ENCODE measurements at regions not wholly inside any gene's neighbourhood (a gene's known extent, or its start where the extent isn't known, plus 50 kb on each side); places are given as distances from the start of the nearest gene placed in this dataset.

DNA sequence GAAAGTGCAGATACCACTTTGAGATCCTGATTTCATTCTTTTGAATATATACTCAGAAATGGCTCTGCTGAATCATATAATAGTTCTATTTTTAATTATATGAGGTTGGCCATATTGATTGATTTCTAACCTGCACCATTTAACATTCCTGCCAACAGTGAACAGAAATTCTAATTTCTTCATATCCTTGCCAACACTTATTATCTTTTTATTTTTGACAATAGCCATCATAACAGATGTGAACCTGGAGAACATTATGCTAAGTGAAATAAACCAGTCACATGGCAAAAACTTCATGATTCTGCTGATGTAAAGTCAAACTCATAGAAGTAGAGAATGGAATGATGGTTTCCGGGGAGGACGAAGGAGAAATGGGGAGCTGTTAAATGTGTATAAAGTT lies 344.5 kb upstream of the CYRIA start:
- Histone ChIP-seq H3K4me1 (ENCODE audit: insufficient read depth, low read length) (no peaks in the 10 kb centered on the region), H3K9ac (ENCODE audit: low read length) (no peak overlapping the region), H2AFZ (ENCODE audit: low read depth, low read length) (no peak overlapping the region), H4K20me1 (ENCODE audit: insufficient read depth, low read length) (no peaks in the 10 kb centered on the region), H3K4me3 (ENCODE audit: insufficient read depth, low read depth, low read length) (no peak overlapping the region), H3K27ac (ENCODE audit: low read depth, low read length) (no peak overlapping the region), H3K79me2 (ENCODE audit: insufficient read depth, low read length) (no peaks in the 10 kb centered on the region), H3K4me2 (ENCODE audit: low read length) (no peak overlapping the region), H3K9me3 (ENCODE audit: insufficient read depth, low read depth, low read length) (no peaks in the 10 kb centered on the region), H3K36me3 (ENCODE audit: insufficient read depth, low read length) (no peaks in the 10 kb centered on the region), H3K27me3 (ENCODE audit: insufficient read depth, low read length) (no peaks in the 10 kb centered on the region)
- no peaks in the 10 kb centered on the region for H3K4me1 Mint-ChIP-seq (ENCODE audit: low read depth, unreplicated experiment)
- H3K27ac Mint-ChIP-seq (ENCODE audit: unreplicated experiment), result no peak overlapping the region
- FAIRE-seq (no peak), DNase-seq (ENCODE audit: low read depth) (no peak)
- no peaks in the 10 kb centered on the region for H3K9me3 Mint-ChIP-seq (ENCODE audit: unreplicated experiment)
- H3K27me3 Mint-ChIP-seq (ENCODE audit: low read depth, unreplicated experiment), result no peaks in the 10 kb centered on the region
- no peak overlapping the region for H3K4me3 Mint-ChIP-seq (ENCODE audit: unreplicated experiment)
- H3K36me3 Mint-ChIP-seq (ENCODE audit: low read depth, unreplicated experiment), result no peaks in the 10 kb centered on the region
- TF ChIP-seq EZH2 (IDR thresholded peaks at IDR 0.05; ENCODE audit: insufficient read depth, low read length), result no peak
- TF ChIP-seq, protein P1, sequence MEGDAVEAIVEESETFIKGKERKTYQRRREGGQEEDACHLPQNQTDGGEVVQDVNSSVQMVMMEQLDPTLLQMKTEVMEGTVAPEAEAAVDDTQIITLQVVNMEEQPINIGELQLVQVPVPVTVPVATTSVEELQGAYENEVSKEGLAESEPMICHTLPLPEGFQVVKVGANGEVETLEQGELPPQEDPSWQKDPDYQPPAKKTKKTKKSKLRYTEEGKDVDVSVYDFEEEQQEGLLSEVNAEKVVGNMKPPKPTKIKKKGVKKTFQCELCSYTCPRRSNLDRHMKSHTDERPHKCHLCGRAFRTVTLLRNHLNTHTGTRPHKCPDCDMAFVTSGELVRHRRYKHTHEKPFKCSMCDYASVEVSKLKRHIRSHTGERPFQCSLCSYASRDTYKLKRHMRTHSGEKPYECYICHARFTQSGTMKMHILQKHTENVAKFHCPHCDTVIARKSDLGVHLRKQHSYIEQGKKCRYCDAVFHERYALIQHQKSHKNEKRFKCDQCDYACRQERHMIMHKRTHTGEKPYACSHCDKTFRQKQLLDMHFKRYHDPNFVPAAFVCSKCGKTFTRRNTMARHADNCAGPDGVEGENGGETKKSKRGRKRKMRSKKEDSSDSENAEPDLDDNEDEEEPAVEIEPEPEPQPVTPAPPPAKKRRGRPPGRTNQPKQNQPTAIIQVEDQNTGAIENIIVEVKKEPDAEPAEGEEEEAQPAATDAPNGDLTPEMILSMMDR (IDR thresholded peaks at IDR 0.05; ENCODE audit: insufficient read depth, low read depth, low read length), result no peak

DNA sequence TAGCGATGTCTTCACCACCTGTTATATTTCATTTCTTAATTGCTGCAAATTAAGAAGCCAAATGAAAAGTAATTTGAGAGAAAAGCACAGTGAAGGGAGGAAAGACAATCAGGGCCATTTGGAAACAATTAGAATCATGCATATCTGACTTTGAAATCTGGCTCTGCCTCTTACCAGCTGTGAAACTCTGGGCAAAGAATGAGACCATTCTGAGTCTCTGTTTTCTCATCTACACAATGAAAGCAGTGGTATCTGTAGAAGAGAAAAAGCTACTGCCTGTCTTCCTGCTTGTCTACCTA lies 334.5 kb upstream of the CYRIA start:
- peaks cover 2% of the 10 kb centered on the region for H3K36me3 Mint-ChIP-seq (ENCODE audit: low read depth, unreplicated experiment)
- no peaks in the 10 kb centered on the region for H3K9me3 ChIP-seq (ENCODE audit: insufficient read depth, low read depth, low read length)
- H3K27me3 Mint-ChIP-seq (ENCODE audit: low read depth, unreplicated experiment), result no peaks in the 10 kb centered on the region
- no peak overlapping the region for H3K4me3 Mint-ChIP-seq (ENCODE audit: unreplicated experiment)
- no peaks in the 10 kb centered on the region for H3K36me3 ChIP-seq (ENCODE audit: insufficient read depth, low read length)
- peaks cover 8% of the 10 kb centered on the region for H3K9me3 Mint-ChIP-seq (ENCODE audit: unreplicated experiment)
- H3K27ac ChIP-seq (ENCODE audit: low read depth, low read length), result no peak overlapping the region
- no peaks in the 10 kb centered on the region for H3K79me2 ChIP-seq (ENCODE audit: insufficient read depth, low read length)
- no peaks in the 10 kb centered on the region for H4K20me1 ChIP-seq (ENCODE audit: insufficient read depth, low read length)
- no peaks in the 10 kb centered on the region for H3K4me1 ChIP-seq (ENCODE audit: insufficient read depth, low read length)
- TF ChIP-seq, protein P1 (IDR thresholded peaks at IDR 0.05; ENCODE audit: insufficient read depth, low read depth, low read length), result no peak
- TF ChIP-seq EZH2 (IDR thresholded peaks at IDR 0.05; ENCODE audit: insufficient read depth, low read length), result no peak
- H3K9ac ChIP-seq (ENCODE audit: low read length), result no peak overlapping the region
- no peak overlapping the region for H3K27ac Mint-ChIP-seq (ENCODE audit: unreplicated experiment)
- DNase-seq (ENCODE audit: low read depth) (no peak), FAIRE-seq (no peak)
- no peak overlapping the region for H3K4me2 ChIP-seq (ENCODE audit: low read length)
- no peak overlapping the region for H2AFZ ChIP-seq (ENCODE audit: low read depth, low read length)
- H3K4me1 Mint-ChIP-seq (ENCODE audit: low read depth, unreplicated experiment), result no peaks in the 10 kb centered on the region
- no peak overlapping the region for H3K4me3 ChIP-seq (ENCODE audit: insufficient read depth, low read depth, low read length)
- H3K27me3 ChIP-seq (ENCODE audit: insufficient read depth, low read length), result no peaks in the 10 kb centered on the region

GRCh38 chr2:16999347-17000183 lies 333.9 kb upstream of the CYRIA start:
- H3K9ac ChIP-seq (ENCODE audit: low read length), result no peak overlapping the region
- Mint-ChIP-seq H3K4me3 (ENCODE audit: unreplicated experiment) (no peak overlapping the region), H3K9me3 (ENCODE audit: unreplicated experiment) (peaks cover 8% of the 10 kb centered on the region), H3K4me1 (ENCODE audit: low read depth, unreplicated experiment) (no peaks in the 10 kb centered on the region), H3K27me3 (ENCODE audit: low read depth, unreplicated experiment) (no peaks in the 10 kb centered on the region), H3K36me3 (ENCODE audit: low read depth, unreplicated experiment) (peaks cover 2% of the 10 kb centered on the region), H3K27ac (ENCODE audit: unreplicated experiment) (no peak overlapping the region)
- no peaks in the 10 kb centered on the region for H3K4me1 ChIP-seq (ENCODE audit: insufficient read depth, low read length)
- no peaks in the 10 kb centered on the region for H3K36me3 ChIP-seq (ENCODE audit: insufficient read depth, low read length)
- no peaks in the 10 kb centered on the region for H3K27me3 ChIP-seq (ENCODE audit: insufficient read depth, low read length)
- no peak overlapping the region for H3K4me2 ChIP-seq (ENCODE audit: low read length)
- no peak for FAIRE-seq
- H4K20me1 ChIP-seq (ENCODE audit: insufficient read depth, low read length), result no peaks in the 10 kb centered on the region
- TF ChIP-seq EZH2 (IDR thresholded peaks at IDR 0.05; ENCODE audit: insufficient read depth, low read length), result no peak
- TF ChIP-seq, protein P1 (IDR thresholded peaks at IDR 0.05; ENCODE audit: insufficient read depth, low read depth, low read length), result no peak
- no peak for DNase-seq (ENCODE audit: low read depth)
- H3K4me3 ChIP-seq (ENCODE audit: insufficient read depth, low read depth, low read length), result no peak overlapping the region
- no peaks in the 10 kb centered on the region for H3K79me2 ChIP-seq (ENCODE audit: insufficient read depth, low read length)
- H2AFZ ChIP-seq (ENCODE audit: low read depth, low read length), result no peak overlapping the region
- H3K27ac ChIP-seq (ENCODE audit: low read depth, low read length), result no peak overlapping the region
- H3K9me3 ChIP-seq (ENCODE audit: insufficient read depth, low read depth, low read length), result no peaks in the 10 kb centered on the region
